NCI-H510A (cell line): ENCODE measurements at regions not wholly inside any gene's neighbourhood (a gene's known extent, or its start where the extent isn't known, plus 50 kb on each side); places are given as distances from the start of the nearest gene placed in this dataset.
"Not testable (repeated sequence)": the region's sequence is repeated elsewhere in the genome, so short reads cannot be mapped to it uniquely, and the experiment has no call there.

Experiments
- DNase-seq: peaks from one replicate; lab custom pipeline; 2025; lab: John Stamatoyannopoulos, UW

GRCh38 chrX:150125045-150125444 is 186.8 kb upstream of the EOLA2 start:
- not testable (repeated sequence) for DNase-seq

GRCh38 chrX:150127216-150127615 is 188.9 kb upstream of the EOLA2 start:
- no peak for DNase-seq

- no peak for DNase-seq
Observed at GRCh38 chrX:150143721-150144440, 205.6 kb upstream of the EOLA2 start.

GRCh38 chrX:150146271-150146896 is 208.1 kb upstream of the EOLA2 start:
- DNase-seq = no peak

DNA sequence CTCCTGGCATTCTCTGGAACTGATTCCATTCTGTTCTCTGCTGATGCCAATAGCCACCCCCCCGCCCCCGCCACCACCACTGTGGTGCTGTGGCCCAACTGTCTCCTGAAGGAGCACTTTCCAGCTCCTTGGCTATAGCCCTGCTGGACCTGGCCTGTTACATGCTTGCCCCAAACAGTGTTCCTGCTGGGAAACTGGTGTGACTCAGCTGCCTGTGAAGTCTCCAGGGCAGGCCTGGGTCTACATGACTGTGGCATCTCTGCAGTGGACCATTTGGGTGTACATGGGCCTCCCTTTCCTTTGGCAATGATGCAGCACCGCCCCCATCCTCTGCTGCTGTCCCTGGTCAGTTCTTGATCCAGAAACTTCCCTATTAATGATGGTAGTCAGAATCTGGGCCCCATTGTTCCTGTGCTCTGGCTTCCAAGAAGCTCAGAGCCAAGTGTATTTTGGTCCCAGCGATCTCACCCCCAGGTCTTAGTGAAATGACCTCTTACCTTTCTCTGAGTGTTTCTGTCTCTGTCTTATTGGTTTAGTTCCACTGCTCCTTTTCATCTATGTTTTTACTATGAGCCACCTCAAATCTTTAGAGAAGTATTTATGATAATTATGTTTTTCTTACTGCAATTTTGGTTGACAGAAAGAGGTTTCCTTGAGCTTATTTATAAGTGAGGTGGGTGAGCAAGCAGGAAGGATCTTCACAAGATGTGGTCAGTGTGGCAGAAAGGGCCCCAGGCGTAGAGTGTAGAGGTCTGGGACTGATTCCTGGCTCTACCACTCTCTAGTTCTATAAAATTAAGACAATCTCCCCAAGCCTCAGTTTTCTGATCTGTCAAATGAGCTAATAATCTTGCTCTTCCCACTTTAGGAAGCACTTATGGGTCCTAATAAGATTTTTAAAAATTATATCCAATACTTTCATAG is 210.7 kb upstream of the EOLA2 start:
- no peak for DNase-seq

DNA sequence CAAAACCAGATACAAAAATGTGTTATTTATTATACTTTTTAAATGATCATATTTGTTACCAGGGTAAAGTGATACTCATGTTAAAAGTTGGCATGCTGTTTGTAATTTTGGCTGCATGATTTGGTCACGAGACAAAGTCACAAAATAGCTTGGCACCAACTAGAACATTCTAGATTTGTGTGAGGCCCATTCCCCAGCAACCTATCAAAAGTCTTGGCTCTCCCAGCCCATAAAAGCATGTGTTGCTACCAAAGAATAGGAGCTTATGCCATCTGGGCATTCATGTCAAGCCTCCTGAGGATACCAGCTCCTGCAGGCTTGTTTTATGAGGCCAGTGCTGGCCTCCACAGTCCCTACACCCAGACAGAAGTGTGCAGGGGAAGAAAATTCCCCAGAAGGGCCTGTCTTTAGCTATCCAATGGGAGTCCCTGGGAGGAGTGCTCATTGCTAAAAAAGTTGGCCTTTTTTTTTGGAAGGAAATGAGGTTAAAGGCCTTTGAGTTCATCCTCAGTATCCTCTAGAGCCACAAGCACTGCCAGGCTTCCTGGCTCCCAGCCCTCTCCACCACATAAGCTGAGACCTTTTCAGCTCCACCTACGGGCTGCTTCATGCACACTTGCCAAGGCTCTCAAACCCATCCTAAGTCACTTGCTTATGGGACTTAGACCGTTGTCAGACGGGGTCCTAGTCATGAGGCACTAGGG is 211.9 kb upstream of the EOLA2 start:
- DNase-seq = no peak

- DNase-seq = no peak
Observed at GRCh38 chrX:150150780-150151125, 212.4 kb upstream of the MAMLD1 start.

- DNase-seq = no peak
Observed at GRCh38 chrX:150152036-150152435, 211.1 kb upstream of the MAMLD1 start.

- DNase-seq = no peak
Observed at GRCh38 chrX:150152546-150152945, 210.6 kb upstream of the MAMLD1 start.

- DNase-seq = no peak
Observed at GRCh38 chrX:150155436-150156035, 207.6 kb upstream of the MAMLD1 start.

DNA sequence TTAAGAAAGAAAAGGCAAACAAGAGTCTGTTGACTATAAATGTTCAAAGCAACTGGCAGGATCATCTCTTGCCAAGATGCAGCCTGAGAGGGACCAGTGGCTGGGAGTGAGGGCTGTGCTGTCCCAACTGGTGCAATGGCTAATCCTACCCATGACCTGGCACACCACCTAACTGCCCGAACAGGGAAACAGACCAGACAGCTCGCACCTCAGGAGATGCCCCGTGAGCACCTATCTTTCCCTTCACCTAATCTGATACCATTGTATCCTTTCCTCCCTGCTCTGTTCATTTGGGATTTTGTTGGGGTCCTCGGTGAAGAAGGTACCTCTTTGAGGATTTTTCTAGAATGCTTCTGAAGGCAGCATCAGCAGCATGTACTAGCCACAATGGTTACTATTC is 206.5 kb upstream of the MAMLD1 start:
- DNase-seq = no peak

- no peak for DNase-seq
Observed at GRCh38 chrX:150157291-150157690, 205.8 kb upstream of the MAMLD1 start.

DNA sequence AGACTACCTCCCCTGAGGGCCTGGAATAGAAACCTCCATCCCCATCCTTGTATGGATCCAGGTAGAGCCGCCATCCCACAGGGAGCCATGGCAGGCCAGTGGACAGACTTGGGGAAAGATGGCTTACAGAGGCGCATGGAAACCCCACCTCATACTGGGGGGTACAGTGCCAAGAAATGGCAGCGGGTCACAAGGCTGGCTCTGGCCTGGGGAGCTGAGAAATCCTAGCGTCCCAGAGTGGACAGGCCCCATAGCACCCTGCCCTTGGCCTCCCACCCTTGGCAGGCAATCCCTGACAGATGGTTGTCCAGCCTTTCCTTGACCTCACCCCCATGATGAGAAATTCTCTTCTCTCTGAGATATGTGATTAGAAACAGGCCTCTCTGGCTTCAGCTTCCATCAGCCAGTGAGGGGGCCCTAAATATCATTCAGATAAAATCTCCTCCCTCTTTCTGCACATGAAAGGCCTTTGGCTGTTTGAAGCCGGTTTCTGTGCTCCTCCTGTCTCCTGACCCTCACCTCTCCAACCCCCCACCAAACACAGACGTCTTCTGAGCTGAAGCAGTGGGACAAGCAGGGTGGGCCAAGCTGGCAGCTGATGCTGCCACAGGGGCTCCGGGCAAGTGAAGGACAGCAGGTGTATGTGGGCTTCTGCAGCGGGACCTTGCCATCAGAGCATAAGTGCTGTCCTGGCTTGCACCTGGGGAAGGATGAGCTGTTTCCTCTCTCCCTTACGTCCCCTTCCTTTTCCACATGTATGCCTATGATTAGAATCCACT is 204.4 kb upstream of the MAMLD1 start:
- no peak for DNase-seq

GRCh38 chrX:150159537-150159936 is 203.6 kb upstream of the MAMLD1 start:
- DNase-seq = no peak

DNA sequence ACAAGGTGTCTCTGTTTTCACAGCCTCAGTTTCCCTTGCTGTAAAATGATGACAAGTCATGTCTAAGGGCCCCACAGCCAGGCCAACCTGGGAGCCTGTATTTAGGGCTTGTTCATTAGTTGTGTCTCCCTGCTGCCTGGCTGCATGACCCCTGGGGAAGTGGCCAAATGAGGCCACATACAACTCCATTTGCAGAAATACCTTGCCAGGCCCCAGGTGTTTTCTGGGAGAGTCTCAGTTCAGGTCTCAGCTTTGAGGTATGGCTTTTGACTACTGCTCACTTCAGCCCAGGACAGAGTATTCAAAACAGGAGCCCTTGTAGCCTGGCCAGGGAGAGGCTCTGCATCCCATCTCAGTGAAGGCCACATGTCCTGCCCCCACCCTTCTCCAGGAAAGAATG is 202.5 kb upstream of the MAMLD1 start:
- DNase-seq = no peak

DNA sequence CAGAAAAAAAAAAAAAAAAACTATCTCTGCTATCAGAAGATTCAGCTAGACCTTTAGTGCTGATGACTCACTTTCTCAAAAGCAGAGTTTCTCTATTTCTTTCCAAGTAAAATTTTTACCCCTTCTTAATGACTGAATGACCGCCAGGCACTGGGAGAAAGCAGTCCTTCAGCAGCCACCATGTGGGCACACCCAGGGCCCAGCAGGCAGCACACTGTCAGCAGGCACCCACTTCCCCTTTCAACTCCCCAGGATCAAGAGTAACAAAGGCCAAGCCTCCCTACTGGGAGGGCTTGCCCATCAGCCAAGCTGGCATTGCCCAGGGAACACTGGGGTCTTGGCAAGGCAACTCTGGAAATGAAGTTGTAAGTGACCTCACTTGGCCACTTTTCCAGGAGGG is 201.9 kb upstream of the MAMLD1 start:
- DNase-seq = no peak

- no peak for DNase-seq
Observed at GRCh38 chrX:150162141-150162540, 201.0 kb upstream of the MAMLD1 start.

DNA sequence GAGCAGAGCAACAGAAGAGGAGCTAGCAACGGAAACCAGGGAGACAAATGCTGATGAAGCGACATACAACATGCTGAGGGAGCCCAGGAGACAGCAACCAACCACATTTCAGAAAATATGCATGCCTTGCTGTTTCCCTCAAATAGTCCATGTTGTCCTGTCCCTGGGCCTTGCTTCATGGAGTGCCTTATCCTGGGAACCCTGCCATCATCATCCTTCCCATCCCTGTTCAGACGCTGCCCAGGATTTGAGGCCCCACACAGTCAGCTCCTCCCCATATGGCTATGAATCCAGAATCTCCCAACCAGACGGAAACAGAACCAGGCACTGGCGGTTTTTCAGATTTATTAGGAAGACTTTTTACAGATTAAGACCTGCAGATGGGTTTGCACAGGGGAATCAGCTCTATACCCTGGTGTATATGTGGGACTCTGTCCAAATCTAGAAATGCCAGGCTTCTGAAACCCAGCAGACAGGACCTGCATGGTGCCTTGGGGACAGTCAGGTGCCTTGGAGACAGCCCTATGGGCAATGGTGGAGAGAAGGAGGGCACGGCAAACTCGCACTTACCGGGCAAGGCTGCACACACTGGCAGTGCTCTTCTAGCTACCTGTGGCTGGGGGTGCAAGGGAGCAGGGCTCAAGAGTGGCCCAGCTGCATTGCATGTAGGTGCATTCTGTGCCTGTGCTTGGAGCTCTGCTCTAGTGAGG is 199.7 kb upstream of the MAMLD1 start:
- no peak for DNase-seq

DNA sequence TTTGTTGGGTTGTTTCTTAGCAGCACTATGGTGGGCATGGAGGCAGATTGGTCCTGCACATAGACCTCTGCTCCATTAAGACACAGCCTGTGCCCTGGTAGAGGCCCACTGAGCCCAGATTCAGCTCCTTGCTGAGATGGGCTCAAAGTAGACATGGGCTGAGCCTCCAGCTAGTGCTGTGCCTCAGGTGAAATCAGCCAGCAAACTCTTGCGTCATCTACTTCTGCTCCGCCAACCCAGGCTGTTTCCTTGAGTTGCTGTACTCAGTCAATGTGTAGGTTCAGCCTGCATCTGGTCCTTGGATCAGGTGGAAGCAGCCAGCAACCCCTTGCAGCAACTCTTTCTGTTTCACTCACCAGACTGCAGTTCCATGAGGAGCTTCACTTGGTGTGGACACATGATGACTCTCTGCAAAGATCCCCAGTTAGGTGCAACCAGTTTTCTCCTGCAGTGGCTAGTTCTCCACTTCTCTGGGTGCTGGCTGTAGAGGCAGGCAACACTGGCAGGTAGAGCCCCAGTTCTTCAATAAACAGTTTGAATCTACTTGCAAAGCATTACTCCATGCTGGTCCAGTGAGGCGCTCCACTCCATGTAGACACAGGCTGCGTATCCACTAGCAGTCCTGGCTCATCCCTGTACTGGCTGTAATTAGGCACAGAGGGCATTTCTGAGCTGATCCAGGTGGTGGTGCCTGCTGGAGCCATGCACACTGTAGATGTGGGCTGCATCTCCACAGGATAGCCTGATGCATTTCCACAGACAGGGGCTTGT is 199.0 kb upstream of the MAMLD1 start:
- no peak for DNase-seq
